ENCODE measurements at regions not wholly inside any gene's neighbourhood (a gene's known extent, or its start where the extent isn't known, plus 50 kb on each side); places are given as distances from the start of the nearest gene placed in this dataset.

GRCh38 chr9:28105001-28105400 is 531.7 kb upstream of the C9orf72 start:
- TF ChIP-seq SUZ12 (IDR thresholded peaks at IDR 0.05; ENCODE audit: extremely low read depth, insufficient read depth, insufficient read length) (no peak), YY1 (IDR thresholded peaks at IDR 0.05; ENCODE audit: insufficient read depth, insufficient read length) (no peak), ZNF274 (IDR thresholded peaks at IDR 0.05; ENCODE audit: low read depth, low read length) (no peak)

All from NT2/D1 (cell line).